ENCODE measurements at regions not wholly inside any gene's neighbourhood (a gene's known extent, or its start where the extent isn't known, plus 50 kb on each side); places are given as distances from the start of the nearest gene placed in this dataset.

DNA sequence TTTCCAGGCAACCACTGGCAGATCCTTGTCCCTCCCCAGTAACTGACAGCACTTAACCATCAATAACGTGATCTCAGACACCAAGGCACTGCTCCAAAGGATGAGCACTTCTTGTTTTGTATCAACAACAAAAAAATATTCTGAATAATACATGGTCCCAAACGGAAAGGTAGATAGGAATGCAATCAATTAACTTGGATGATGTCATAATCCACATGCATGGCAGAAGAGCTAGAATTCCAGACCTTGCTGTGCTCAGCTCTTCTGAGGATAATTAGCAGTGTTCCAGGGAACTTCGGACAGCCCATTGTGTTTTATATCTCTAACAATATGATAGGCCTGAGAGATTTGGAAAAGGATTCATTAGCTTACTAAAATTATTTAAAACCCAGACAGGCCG is 288.4 kb upstream of the PCSK5 start:
- Histone ChIP-seq H3K36me3 (ENCODE audit: control insufficient read depth, insufficient read depth, low read length) (no peaks in the 10 kb centered on the region), H2BK20ac (ENCODE audit: low read depth, low read length) (no peak overlapping the region), H3K18ac (ENCODE audit: low read depth, low read length) (no peak overlapping the region), H3K27ac (ENCODE audit: insufficient read depth, low read length) (no peak overlapping the region), H3K9me1 (ENCODE audit: insufficient read depth, low read length) (no peaks in the 10 kb centered on the region), H2BK5ac (ENCODE audit: low read depth, low read length, poor library complexity, severe bottlenecking) (no peak overlapping the region), H2AK5ac (ENCODE audit: low read depth, low read length) (no peak overlapping the region), H3K4me3 (ENCODE audit: insufficient read depth, low read depth, low read length) (no peak overlapping the region), H3K27me3 (ENCODE audit: control insufficient read depth, insufficient read depth, low read length) (no peaks in the 10 kb centered on the region), H3K79me1 (ENCODE audit: low read depth in 1 of 2, low read length in 2 of 2) (no peaks in the 10 kb centered on the region), H4K8ac (ENCODE audit: low read depth in 2 of 2, low read length in 2 of 2) (no peak overlapping the region), H3K9ac (ENCODE audit: low read depth, low read length) (no peak overlapping the region), H2AFZ (replicated peaks; ENCODE audit: low read length, poor library complexity) (no peak overlapping the region), H3K4me1 (ENCODE audit: control insufficient read depth, insufficient read depth, low read length) (no peaks in the 10 kb centered on the region), H3K4ac (ENCODE audit: low read depth, low read length) (no peak overlapping the region), H4K91ac (ENCODE audit: insufficient read depth, low read depth, low read length) (no peak overlapping the region), H3K9me3 (ENCODE audit: control insufficient read depth, insufficient read depth, low read length) (no peaks in the 10 kb centered on the region; the same call in 1 of the 2 replicates), H3K4me2 (ENCODE audit: low read depth, low read length) (no peak overlapping the region), H3K56ac (ENCODE audit: extremely low read depth, insufficient read depth, low read length) (no peak overlapping the region), H4K20me1 (ENCODE audit: insufficient read depth, low read length) (no peaks in the 10 kb centered on the region), H3K23ac (ENCODE audit: low read depth, low read length) (no peak overlapping the region), H2BK15ac (ENCODE audit: low read depth, low read length) (no peak overlapping the region), H3K14ac (replicated peaks; ENCODE audit: low read depth, low read length) (no peak overlapping the region), H4K5ac (ENCODE audit: low read depth, low read length) (no peak overlapping the region), H2AK9ac (replicated peaks; ENCODE audit: low read depth, low read length, poor library complexity) (no peak overlapping the region), H2BK120ac (ENCODE audit: low read depth, low read length) (no peak overlapping the region)
- ChIA-PET POLR2A (ENCODE audit: unreplicated experiment) (no interaction called here), CTCF (no interaction called here)
- no peak for ATAC-seq (ENCODE audit: low read depth)
- in situ Hi-C loops (cut with MboI; ENCODE audit: low sequenced_read_pairs) = no loop called here
- intact Hi-C loops (cut with micrococcal nuclease) = no loop called here
- DNase-seq = no peak
- BruUV-seq (replicated peaks) = no TSS peak
- no peak for TF ChIP-seq SMC3 (IDR thresholded peaks at IDR 0.05; ENCODE audit: low read depth, low read length)
- TF ChIP-seq MXI1 (IDR thresholded peaks at IDR 0.05; ENCODE audit: borderline replicate concordance, low read depth, low read length) = no peak
- TF ChIP-seq, protein P1, sequence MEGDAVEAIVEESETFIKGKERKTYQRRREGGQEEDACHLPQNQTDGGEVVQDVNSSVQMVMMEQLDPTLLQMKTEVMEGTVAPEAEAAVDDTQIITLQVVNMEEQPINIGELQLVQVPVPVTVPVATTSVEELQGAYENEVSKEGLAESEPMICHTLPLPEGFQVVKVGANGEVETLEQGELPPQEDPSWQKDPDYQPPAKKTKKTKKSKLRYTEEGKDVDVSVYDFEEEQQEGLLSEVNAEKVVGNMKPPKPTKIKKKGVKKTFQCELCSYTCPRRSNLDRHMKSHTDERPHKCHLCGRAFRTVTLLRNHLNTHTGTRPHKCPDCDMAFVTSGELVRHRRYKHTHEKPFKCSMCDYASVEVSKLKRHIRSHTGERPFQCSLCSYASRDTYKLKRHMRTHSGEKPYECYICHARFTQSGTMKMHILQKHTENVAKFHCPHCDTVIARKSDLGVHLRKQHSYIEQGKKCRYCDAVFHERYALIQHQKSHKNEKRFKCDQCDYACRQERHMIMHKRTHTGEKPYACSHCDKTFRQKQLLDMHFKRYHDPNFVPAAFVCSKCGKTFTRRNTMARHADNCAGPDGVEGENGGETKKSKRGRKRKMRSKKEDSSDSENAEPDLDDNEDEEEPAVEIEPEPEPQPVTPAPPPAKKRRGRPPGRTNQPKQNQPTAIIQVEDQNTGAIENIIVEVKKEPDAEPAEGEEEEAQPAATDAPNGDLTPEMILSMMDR (conservative IDR thresholded peaks at IDR 0.05; ENCODE audit: low read depth, low read length) = no peak
- TF ChIP-seq RAD21 (IDR thresholded peaks at IDR 0.05; ENCODE audit: low read length) = no peak
- no peak for TF ChIP-seq MAZ (IDR thresholded peaks at IDR 0.05; ENCODE audit: borderline replicate concordance, low read depth, low read length)
- no peak for TF ChIP-seq RCOR1 (IDR thresholded peaks at IDR 0.05; ENCODE audit: insufficient replicate concordance, low read length)
- no peak for TF ChIP-seq ELK1 (IDR thresholded peaks at IDR 0.05; ENCODE audit: borderline replicate concordance, low read depth, low read length)
- TF ChIP-seq CEBPB (IDR thresholded peaks at IDR 0.05; ENCODE audit: low read depth, low read length) = no peak
- no CpG with 5 or more reads among the region's 4 CpGs for WGBS, 2 experiments (ENCODE audit: extremely low coverage in 2 of 2, insufficient read length in 1 of 2)
- dilution Hi-C loops (cut with HindIII; ENCODE audit: low sequenced_read_pairs, unreplicated experiment) = no loop called here
